A204.1 (cell line): ENCODE measurements at regions not wholly inside any gene's neighbourhood (a gene's known extent, or its start where the extent isn't known, plus 50 kb on each side); places are given as distances from the start of the nearest gene placed in this dataset.

Source experiments
- FAIRE-seq: peaks from 2 replicates; lab custom pipeline; 2012; peaks lifted over from hg19 to GRCh38; lab: Jason Lieb, UNC

GRCh38 chr4:135316266-135316779, 1114.7 kb upstream of the PABPC4L start:
- no peak for FAIRE-seq

DNA sequence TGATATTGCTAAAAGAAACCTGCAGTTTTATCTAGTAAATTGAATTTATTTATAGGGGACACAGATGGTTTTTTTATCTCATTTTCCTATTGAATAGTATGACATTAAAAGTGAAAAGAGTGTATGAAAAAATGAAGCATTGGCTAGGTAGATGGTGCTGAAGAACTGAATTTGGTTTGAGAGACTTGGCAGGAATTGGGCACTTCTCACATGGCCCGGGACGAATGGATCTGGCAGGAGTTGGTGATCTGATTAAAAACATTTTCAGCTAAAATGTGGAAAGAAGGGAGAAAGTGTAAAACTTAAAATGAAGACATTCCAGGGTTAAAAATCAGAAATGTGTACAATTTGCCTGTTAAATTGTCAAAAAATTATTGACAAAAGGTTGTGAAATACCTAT, 1088.5 kb upstream of the PABPC4L start:
- FAIRE-seq, result no peak

DNA sequence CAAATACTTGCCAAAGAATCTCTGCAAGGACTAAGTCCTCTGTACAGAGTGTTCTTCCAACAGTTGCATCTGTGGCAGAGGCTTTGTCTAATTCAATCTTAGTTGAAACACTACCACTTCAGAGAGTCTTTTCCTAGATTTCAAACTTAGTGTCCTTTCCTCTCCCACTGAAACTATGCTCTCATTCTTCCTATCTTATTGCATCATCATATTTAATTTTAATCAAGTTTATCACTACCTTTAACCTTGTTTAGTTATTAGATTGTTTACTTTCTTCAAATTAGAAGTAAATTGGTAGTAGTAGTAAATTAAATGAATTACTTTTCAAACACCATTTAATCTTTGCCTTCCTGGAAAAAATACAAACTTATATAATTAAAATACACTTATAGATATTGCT, 1082.3 kb upstream of the PABPC4L start:
- peak; percentile 25 for FAIRE-seq

DNA sequence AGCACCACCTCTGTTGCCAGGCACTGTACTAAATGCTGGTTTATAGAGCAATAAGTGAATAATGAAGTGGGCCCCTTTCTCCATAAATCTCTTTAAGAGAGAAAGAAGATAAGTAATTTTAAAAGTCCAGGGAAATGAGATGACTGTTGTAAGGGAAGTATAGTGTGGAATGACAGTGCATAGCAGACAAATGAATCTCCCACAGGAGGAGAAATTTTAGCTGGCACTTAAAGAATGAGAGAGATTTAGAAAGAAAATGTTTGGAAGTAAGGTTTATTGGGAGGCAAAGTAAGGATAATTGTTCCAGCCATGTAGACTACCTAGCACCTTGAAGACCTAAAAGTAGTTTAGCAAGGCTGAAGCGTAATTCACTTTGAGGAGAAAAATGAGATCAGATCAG, 1081.1 kb upstream of the PABPC4L start:
- FAIRE-seq, result no peak

DNA sequence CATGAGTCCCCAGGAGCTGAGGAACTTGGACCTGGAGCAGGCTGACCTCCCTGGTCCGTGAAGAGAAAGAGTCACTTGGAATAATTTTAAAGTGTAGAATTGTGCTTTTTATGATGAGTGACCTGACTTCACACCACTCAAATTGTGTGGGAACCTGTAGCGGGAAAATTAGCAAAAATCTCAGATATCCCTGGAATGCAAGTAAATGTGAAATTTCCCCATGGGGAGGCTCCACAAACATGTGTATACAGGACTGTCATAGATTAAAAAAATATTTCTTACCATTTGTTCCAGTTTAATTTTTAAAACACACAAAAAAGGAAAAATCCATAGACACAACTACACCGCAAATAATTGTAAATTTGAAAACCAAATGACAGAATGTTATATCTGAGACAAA, 1079.6 kb upstream of the PABPC4L start:
- FAIRE-seq, result no peak

- FAIRE-seq, result no peak
These were observed 1076.4 kb upstream of the PABPC4L start for GRCh38 chr4:135277980-135278315.

- no peak for FAIRE-seq
These were observed 1075.7 kb upstream of the PABPC4L start for GRCh38 chr4:135277068-135277979.

DNA sequence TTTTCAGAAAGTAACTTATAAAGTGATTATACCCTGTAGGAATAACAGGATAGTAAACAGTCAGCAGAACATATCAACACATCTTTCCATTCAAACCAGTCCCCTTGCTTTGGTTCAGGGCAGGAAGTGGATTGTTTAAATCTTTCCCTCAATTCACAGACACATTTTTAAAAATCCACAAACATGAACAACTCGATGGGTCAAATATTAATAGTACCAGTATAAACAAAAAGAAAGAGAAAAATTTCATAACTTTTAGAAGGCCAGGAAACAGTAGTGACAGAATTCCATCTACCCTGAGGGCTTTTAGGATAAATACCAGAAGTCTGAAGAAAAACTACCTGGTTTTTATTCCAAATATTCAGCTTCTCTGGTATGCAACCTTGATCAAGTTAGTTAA, 1072.8 kb upstream of the PABPC4L start:
- no peak for FAIRE-seq

DNA sequence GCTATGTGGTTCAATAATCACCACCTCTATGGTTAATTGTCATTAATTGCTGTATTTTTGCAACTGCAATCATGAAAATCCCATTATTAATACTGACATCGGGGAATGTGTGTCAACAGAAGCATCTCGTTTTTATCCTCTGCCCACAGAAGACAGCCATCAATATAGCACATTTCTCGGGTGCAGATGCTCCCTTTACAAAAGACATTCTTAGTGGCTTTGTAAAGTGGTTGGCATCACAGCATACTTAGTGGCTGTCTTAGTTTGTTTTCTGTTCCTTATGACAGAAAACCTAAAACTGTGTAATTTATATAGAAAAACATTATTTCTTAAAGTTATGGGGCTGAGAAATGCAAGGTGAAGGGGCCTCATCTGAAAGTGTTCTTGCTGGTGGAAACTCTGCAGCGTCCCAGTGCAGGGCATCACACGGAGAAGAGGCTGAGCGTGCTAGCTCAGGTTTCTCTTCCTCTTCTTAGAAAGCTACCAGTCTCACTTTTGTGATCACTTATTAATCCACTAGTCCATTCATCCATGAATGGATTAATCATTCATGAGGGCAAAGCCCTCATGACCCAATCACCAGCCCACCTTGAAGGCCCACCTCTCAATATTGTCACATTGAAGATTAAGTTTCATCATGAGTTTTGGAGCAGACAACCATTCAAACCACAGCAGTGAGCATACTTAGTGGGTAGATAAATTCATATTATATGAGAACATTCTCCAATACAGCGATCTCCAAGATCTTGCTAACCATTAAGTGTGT, 1067.7 kb upstream of the PABPC4L start:
- no peak for FAIRE-seq

GRCh38 chr4:135268369-135268768, 1066.8 kb upstream of the PABPC4L start:
- FAIRE-seq, result no peak

DNA sequence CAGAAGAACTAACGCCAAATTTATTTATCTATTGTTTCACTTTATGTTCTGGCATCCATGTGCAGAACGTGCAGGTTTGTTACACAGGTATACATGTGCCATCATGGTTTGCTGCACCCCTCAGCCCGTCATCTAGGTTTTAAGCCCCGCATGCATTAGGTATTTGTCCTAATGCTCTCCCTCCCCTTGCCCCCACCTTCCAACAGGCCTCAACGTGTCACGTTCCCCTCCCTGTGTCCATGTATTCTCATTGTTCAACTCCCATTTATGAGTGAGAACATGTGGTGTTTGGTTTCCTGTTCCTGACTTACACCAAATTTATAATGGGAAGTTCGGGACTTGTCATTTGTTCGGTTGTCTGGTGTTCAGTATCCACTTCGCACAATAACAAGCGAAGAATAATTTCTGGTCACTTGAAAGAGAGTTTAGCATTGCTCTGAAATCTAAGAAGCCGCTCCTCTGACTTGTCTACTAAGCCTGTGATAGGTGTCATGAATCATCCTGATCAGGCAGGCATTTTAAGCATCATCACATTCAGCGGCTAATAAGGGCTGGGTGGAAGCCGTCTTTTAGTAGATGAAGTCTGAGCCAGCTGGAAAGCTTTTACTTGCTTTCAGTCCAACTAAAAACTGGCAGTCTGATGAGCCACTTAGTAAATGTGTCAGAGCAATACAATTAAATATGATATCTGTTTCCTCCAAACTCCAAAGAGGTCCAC, 1065.7 kb upstream of the PABPC4L start:
- no peak for FAIRE-seq

DNA sequence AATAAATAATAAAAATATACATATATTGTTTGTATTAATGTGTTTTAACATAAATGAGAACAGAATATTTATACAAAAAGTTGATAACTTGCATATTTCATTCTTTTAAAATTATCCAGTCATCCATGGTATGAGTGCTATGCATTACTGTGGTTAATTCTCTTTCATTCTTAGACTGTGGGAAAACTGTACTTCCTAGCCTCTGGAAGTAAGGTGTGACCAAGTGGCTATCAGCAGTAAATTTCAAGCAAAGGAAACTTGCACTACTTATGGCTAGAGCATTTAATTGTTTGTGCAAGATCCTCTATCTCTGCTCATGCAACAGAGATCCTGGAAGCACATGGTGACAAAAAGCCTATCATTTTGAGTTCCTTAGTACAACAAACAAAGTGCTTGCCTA, 1054.5 kb upstream of the PABPC4L start:
- FAIRE-seq, result peak; percentile 70

- FAIRE-seq, result no peak
These were observed 1048.5 kb upstream of the PABPC4L start for GRCh38 chr4:135250040-135250439.

- FAIRE-seq, result no peak
These were observed 1047.4 kb upstream of the PABPC4L start for GRCh38 chr4:135249024-135249423.

DNA sequence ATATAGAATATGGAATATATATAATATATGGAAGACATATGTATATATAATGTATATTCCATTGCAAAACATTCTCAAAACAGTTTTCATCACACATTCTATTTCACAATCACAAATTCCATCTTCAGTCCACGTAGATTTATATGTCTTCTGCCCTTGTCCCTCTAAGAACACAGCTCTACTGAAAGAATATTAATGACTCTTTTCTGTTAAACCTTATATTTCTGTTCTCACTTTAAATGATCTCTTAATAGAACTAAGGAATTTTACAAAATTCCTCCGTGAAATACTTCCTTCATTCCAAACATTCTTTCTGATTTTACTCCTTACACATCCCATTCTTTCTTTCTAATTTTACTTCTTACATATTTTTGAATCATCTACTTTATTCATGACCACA, 1043.1 kb upstream of the PABPC4L start:
- no peak for FAIRE-seq

- no peak for FAIRE-seq
These were observed 1042.5 kb upstream of the PABPC4L start for GRCh38 chr4:135244056-135244455.

DNA sequence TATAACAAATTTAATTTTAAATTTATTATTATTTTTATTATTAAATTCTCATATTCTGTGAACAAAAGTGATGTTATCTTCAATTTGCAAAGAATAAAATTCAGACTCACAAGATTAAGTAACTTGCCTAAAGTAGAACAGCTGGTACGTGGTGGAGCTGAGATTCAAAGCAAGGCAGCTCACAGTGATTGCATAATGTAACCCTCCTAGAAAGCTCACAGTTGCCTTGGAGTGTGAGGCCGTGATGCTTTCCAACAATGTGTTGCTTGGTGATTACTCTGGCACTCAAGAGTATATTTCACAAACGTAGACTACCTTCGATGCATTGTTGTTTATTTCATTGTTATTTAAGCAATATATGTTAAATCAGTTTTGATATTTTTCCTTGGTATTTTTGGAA, 1039.2 kb upstream of the PABPC4L start:
- no peak for FAIRE-seq

GRCh38 chr4:135239964-135240363, 1038.4 kb upstream of the PABPC4L start:
- FAIRE-seq, result no peak

DNA sequence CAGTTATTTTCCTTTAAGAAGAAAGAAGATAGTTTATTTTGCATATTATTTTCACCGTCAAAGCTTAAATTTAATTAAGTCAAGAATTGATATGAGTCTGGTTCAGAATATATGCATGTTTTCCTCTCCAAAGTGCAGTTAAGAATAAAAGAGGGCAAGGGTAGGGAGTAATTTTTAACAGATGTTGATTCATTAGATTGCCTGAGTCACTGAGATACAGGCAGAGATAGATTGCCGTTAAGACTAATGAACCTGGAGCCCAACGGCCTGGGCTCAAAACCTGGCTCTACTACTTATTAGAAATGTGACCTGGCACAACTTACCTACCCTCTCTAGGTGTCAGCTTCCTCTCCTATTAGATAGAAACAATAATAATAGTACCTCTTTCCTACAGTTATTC, 1037.4 kb upstream of the PABPC4L start:
- no peak for FAIRE-seq

DNA sequence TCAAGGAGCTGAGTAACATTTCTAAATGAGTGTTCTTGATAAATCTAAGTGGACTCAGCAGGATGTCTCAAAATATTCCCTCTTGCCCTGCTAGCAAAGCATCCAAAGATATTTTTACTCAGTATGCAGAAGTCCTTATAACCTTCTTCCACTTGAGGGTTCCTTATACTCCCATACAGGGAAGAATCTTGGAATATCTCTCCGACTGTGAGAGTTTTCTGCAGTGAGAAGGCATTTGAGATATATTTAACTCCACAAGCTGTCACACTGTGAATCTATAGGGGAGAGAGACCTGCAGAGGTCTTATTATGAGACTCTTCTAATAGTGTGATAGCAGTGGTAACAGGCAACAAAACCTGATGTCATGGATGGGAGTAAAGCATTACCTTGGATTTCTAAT, 1034.5 kb upstream of the PABPC4L start:
- FAIRE-seq, result no peak

GRCh38 chr4:135227842-135228241, 1026.3 kb upstream of the PABPC4L start:
- no peak for FAIRE-seq

DNA sequence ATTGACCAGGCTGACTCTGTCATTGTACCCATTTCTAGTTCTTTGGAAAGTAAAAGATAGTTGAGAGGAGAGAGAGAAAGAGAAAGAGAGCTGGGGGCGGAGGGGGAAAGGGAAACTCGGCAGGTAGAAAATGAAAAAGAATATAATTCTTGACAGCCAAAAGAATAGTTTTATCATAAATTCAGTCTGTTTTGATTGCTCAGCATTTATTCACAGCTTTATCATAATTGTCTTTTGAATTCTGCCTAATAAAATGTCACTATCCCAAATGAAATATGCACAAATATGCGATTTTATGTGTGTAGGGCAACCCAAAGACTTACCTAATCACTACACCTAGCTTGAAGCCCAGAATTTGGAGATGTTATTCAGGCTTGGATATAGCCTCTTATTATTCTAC, 1024.0 kb upstream of the PABPC4L start:
- FAIRE-seq, result no peak

DNA sequence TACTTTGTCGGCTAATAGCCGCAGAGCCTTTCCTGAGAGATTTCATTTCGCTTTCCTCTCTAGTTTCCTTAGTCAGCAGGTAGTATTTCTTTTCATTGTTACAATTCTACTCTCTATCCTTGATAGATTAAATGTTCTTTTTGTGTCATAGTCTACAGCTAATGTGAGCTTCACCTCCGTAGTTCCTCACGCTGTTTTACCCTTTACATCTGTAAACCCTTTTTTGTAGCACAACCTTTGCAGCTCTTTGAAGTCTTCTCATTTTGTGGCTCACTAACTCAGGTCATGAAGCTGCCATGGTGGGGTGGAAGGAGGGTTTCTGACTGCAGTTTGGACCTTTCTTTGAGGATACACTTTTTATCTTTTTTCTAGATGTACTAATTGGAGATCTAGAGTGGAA, 1008.8 kb upstream of the PABPC4L start:
- no peak for FAIRE-seq
